ENCODE measurements at regions not wholly inside any gene's neighbourhood (a gene's known extent, or its start where the extent isn't known, plus 50 kb on each side); places are given as distances from the start of the nearest gene placed in this dataset.

GRCh38 chr7:1343551-1343950 lies 110.9 kb downstream of the UNCX start:
- TF ChIP-seq ISL1 (CRISPR knock-in tag; IDR thresholded peaks at IDR 0.05) (no peak), ZFP30 (CRISPR knock-in tag; IDR thresholded peaks at IDR 0.05) (no peak)

Data from SK-N-SH treated with all-trans-retinoic acid at 6 μM for 48 hours (cell line).